WERI-Rb-1 (cell line): ENCODE measurements at regions not wholly inside any gene's neighbourhood (a gene's known extent, or its start where the extent isn't known, plus 50 kb on each side); places are given as distances from the start of the nearest gene placed in this dataset.
A peak's percentile ranks its signal among the peaks of the same experiment; 100 is the strongest.

Experiments
- DNase-seq: peaks from one replicate; pipeline ENCODE4 v3.0.0-alpha.2; 2020
- H3K27ac ChIP-seq: fragments of 250-450 bp; sonication (Bioruptor Pico); 2 replicates; pipeline ENCODE4 v1.5.1; 2020; ENCODE audit warnings: mild to moderate bottlenecking, moderate library complexity
- H3K27me3 ChIP-seq: fragments of 250-450 bp; sonication (Bioruptor Pico); 2 replicates; pipeline ENCODE4 v1.5.1; 2021; ENCODE audit warnings: mild to moderate bottlenecking, low read depth, moderate library complexity; ENCODE audit not compliant: insufficient read depth, severe bottlenecking
- H3K36me3 ChIP-seq: fragments of 250-450 bp; sonication (Bioruptor Pico); 2 replicates; pipeline ENCODE4 v1.5.1; 2020; ENCODE audit warnings: mild to moderate bottlenecking, moderate library complexity
- H3K4me3 ChIP-seq: 2 replicates; pipeline ENCODE4 v1.5.1; 2011; ENCODE audit warnings: low read depth, mild to moderate bottlenecking, control low read depth, low read length
- H3K9me3 ChIP-seq: fragments of 250-450 bp; sonication (Bioruptor Pico); 2 replicates; pipeline ENCODE4 v1.5.1; 2021; ENCODE audit warnings: mild to moderate bottlenecking, moderate library complexity; ENCODE audit not compliant: severe bottlenecking
- CTCF ChIP-seq: IDR thresholded peaks from 2 replicates; pipeline ENCODE4 v1.5.1; 2011; ENCODE audit warnings: low read depth, mild to moderate bottlenecking, control low read depth, inconsistent platforms, low read length

DNA sequence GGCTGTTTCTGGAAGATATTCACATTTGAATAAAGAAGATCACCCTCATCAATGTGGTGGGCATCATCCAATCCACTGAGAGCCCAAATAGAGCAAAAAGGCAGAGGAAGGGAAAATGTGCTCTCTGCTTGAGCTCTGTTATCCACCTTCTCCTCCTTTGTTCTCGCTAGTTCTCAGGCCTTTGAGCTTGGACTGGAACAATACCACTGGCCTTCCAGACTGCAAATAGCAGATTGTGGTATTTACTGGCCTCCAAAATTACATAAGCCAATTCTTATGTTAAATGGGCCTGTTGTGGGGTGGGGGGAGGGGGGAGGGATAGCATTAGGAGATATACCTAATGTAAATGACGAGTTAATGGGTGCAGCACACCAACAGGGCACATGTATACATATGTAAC, 219.3 kb downstream of the C1orf94 start:
- Histone ChIP-seq H3K4me3 (no peak overlapping the region), H3K36me3 (no peaks in the 10 kb centered on the region), H3K27ac (no peak overlapping the region), H3K27me3 (peaks cover 2% of the 10 kb centered on the region), H3K9me3 (no peaks in the 10 kb centered on the region)
- no peak for DNase-seq
- no peak for TF ChIP-seq CTCF

DNA sequence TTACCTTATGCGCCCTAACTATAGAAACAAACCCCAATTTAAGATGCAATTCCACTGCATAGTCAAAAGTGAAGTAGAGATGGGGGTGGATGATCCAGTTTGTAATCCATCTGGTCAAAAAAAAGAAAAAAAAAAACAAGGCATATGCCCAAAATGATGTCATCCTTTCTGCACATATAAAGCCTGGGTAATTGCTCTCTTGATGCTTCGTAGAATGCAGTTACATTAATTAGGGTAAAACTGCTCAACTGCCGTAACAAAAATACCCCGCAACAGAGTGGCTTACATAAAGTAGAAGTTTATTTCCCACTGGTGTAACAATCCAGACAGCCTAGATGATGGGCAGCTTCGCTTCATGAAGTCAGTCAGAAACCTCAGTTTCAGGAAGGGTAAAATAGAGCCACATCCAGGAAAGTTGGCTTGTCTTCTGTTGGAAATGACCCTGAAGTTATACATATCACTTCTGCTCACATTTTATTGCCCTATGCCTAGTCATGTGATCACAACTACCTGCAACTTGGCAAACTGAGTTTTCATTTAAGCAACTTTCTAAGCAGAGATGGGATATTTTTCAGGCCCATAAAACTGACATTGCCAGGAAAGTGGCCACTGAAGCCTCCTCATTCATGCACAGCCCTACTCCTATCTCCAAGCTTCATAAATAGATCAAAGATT, 221.7 kb downstream of the C1orf94 start:
- DNase-seq: no peak
- H3K9me3 ChIP-seq: no peaks in the 10 kb centered on the region
- H3K27ac ChIP-seq: no peak overlapping the region
- H3K36me3 ChIP-seq: no peaks in the 10 kb centered on the region
- H3K4me3 ChIP-seq: no peak overlapping the region
- no peak for TF ChIP-seq CTCF
- peaks cover 2% of the 10 kb centered on the region for H3K27me3 ChIP-seq

DNA sequence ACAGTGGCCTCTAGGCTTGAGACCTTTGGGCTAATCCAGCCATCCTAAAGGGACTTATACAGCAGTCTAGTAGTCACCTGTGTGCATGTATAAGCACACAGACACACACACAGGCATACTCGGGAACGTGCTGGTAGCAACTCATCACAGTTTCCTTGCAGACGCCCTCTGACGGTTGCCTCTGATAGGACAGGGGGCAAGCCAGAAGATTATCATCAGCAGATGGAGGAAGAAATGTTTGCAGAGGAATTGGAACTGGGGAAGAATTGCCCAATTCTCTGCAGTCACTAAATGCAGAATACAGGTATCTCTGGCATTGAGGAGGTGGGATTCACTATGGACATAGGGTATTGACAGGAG, 222.2 kb downstream of the C1orf94 start:
- no peak overlapping the region for H3K4me3 ChIP-seq
- DNase-seq: no peak
- H3K36me3 ChIP-seq: no peaks in the 10 kb centered on the region
- no peaks in the 10 kb centered on the region for H3K9me3 ChIP-seq
- no peak overlapping the region for H3K27ac ChIP-seq
- 0 out of 2 replicates have a peak, but pooled peaks have one; percentile 9 for TF ChIP-seq CTCF
- peaks cover 2% of the 10 kb centered on the region for H3K27me3 ChIP-seq

DNA sequence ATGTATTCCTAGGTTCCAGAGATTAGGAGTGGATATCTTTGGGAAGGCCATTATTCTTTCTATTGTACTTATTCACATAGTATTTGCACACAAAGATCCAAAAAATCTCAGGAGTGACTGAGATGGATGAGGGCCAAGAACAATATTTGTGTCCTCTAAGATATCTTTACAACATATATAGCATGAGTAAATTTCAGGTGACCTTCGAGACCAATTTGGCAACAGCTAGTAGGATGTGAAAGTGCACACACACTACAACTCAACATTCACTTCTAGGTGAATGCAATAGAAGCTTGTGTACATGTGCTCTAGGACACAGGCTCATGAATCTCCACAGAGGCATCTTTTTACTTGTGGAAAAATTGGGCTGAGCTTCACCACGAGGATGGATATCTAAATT, 224.0 kb downstream of the C1orf94 start:
- Histone ChIP-seq H3K27ac (no peak overlapping the region), H3K4me3 (no peak overlapping the region), H3K27me3 (peaks cover 2% of the 10 kb centered on the region), H3K36me3 (no peaks in the 10 kb centered on the region), H3K9me3 (no peaks in the 10 kb centered on the region)
- no peak for TF ChIP-seq CTCF
- no peak for DNase-seq

DNA sequence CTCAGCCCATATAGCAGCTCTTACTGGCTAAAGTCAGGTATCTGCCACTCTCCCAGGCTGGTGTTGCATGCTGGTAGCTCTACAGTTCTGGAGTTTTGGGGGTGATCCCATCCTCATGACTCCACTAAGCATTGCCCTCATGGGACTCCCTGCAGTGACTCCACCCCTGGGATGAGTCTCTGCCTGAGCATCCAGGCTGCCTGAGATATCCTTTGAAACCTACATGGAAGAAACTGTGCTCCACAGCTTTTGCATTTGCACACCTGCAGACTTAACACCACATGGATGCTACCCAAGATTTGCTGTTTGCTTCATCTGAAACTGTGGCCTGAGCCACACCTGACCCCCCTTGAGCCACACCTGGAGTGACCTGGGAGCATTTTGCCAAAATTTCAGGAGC, 226.4 kb downstream of the C1orf94 start:
- Histone ChIP-seq H3K27me3 (peaks cover 6% of the 10 kb centered on the region), H3K9me3 (no peaks in the 10 kb centered on the region), H3K27ac (no peak overlapping the region), H3K36me3 (no peaks in the 10 kb centered on the region), H3K4me3 (no peak overlapping the region)
- TF ChIP-seq CTCF: no peak
- DNase-seq: no peak

GRCh38 chr1:34404804-34405203, 228.1 kb downstream of the C1orf94 start:
- peaks cover 7% of the 10 kb centered on the region for H3K27me3 ChIP-seq

More at GRCh38 chr1:34404804-34405203, 228.1 kb downstream of the C1orf94 start:
- no peaks in the 10 kb centered on the region for H3K9me3 ChIP-seq
- no peak overlapping the region for H3K27ac ChIP-seq
- no peak for DNase-seq
- no peak for TF ChIP-seq CTCF
- no peaks in the 10 kb centered on the region for H3K36me3 ChIP-seq
- no peak overlapping the region for H3K4me3 ChIP-seq
